ENCODE measurements at regions not wholly inside any gene's neighbourhood (a gene's known extent, or its start where the extent isn't known, plus 50 kb on each side); places are given as distances from the start of the nearest gene placed in this dataset.

GRCh38 chr13:67943116-67943515 lies 713.0 kb upstream of the PCDH9 start:
- Histone ChIP-seq H3K4me3 (no peak overlapping the region), H3K9me3 (replicated peaks) (no peaks in the 10 kb centered on the region), H3K4me1 (no peaks in the 10 kb centered on the region), H3K36me3 (no peaks in the 10 kb centered on the region), H3K27ac (replicated peaks) (no peak overlapping the region), H3K27me3 (ENCODE audit: low read depth) (no peaks in the 10 kb centered on the region)
- no peak for TF ChIP-seq CTCF (IDR thresholded peaks at IDR 0.05; ENCODE audit: borderline replicate concordance)
- no peak for DNase-seq
- intact Hi-C loops (cut with micrococcal nuclease): no loop called here

- TF ChIP-seq CTCF (IDR thresholded peaks at IDR 0.05; ENCODE audit: borderline replicate concordance): no peak
- no peak for DNase-seq
- Histone ChIP-seq H3K27ac (replicated peaks) (no peak overlapping the region), H3K9me3 (replicated peaks) (no peaks in the 10 kb centered on the region), H3K27me3 (ENCODE audit: low read depth) (no peaks in the 10 kb centered on the region), H3K4me1 (no peaks in the 10 kb centered on the region), H3K36me3 (no peaks in the 10 kb centered on the region), H3K4me3 (no peak overlapping the region)
- intact Hi-C loops (cut with micrococcal nuclease): no loop called here
These were observed 705.5 kb upstream of the PCDH9 start for GRCh38 chr13:67935626-67936025.

DNA sequence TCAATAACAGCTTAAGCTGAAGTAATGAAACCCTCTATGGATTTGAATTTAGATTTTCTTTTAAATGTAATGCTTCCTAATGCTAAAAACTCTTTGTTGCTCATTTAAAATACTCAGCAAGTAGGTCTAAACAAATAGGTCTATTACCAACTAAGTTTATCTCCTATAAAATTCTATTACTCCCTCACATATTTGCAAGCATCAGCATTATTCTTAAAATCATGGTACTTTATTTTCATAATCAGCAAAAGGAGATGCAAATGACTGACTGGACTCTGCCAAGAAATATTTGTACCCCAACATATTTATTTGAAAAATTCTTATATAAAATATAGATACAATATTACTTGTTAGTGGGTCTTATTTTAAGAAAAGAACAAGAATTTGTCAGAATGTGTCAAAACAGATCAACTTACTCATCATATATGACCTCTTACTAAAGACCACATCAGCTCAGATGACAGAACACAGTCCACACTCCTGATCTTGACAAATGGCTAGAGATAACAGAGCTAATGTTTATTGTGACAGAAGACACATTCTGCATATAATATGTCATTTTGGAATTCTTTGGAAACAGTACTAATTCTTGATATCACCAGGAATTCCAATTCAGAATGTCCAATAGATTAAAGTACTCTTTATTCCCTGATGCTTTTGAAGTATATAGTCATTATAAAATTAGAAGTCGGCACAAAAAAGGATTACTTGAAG lies 704.6 kb upstream of the PCDH9 start:
- Histone ChIP-seq H3K4me1 (no peaks in the 10 kb centered on the region), H3K4me3 (no peak overlapping the region), H3K27me3 (ENCODE audit: low read depth) (no peaks in the 10 kb centered on the region), H3K36me3 (no peaks in the 10 kb centered on the region), H3K9me3 (replicated peaks) (no peaks in the 10 kb centered on the region), H3K27ac (replicated peaks) (no peak overlapping the region)
- no peak for DNase-seq
- TF ChIP-seq CTCF (IDR thresholded peaks at IDR 0.05; ENCODE audit: borderline replicate concordance): no peak
- intact Hi-C loops (cut with micrococcal nuclease): no loop called here

DNA sequence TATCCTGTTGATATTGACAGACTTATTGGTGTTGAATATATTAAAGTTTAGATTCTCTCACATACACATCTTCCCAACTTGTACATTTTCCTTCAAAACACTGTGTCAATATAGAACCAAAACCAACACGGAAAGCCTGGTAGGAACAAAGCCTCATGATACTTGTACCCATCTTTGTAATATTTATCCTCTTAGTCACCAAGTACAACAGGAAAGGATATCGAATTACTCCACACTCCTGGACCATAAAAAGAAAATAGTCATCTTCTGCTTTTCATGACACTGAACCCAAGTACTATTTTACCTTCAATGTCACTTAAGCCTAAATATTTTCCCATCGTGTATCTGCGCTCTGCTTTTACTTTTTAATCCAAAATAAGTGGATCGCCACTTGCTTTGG lies 702.9 kb upstream of the PCDH9 start:
- intact Hi-C loops (cut with micrococcal nuclease): no loop called here
- no peak for DNase-seq
- H3K27ac ChIP-seq (replicated peaks): no peak overlapping the region
- H3K4me1 ChIP-seq: no peaks in the 10 kb centered on the region
- H3K4me3 ChIP-seq: no peak overlapping the region
- no peak for TF ChIP-seq CTCF (IDR thresholded peaks at IDR 0.05; ENCODE audit: borderline replicate concordance)
- no peaks in the 10 kb centered on the region for H3K27me3 ChIP-seq (ENCODE audit: low read depth)
- H3K36me3 ChIP-seq: no peaks in the 10 kb centered on the region
- no peaks in the 10 kb centered on the region for H3K9me3 ChIP-seq (replicated peaks)

GRCh38 chr13:67917291-67917987 lies 687.3 kb upstream of the PCDH9 start:
- H3K9me3 ChIP-seq (replicated peaks): peaks cover 36% of the 10 kb centered on the region
- no peaks in the 10 kb centered on the region for H3K4me1 ChIP-seq
- intact Hi-C loops (cut with micrococcal nuclease): no loop called here
- no peak for DNase-seq
- H3K4me3 ChIP-seq: no peak overlapping the region
- H3K27ac ChIP-seq (replicated peaks): no peak overlapping the region
- H3K27me3 ChIP-seq (ENCODE audit: low read depth): no peaks in the 10 kb centered on the region
- H3K36me3 ChIP-seq: no peaks in the 10 kb centered on the region
- no peak for TF ChIP-seq CTCF (IDR thresholded peaks at IDR 0.05; ENCODE audit: borderline replicate concordance)
